ENCODE measurements at regions not wholly inside any gene's neighbourhood (a gene's known extent, or its start where the extent isn't known, plus 50 kb on each side); places are given as distances from the start of the nearest gene placed in this dataset.

DNA sequence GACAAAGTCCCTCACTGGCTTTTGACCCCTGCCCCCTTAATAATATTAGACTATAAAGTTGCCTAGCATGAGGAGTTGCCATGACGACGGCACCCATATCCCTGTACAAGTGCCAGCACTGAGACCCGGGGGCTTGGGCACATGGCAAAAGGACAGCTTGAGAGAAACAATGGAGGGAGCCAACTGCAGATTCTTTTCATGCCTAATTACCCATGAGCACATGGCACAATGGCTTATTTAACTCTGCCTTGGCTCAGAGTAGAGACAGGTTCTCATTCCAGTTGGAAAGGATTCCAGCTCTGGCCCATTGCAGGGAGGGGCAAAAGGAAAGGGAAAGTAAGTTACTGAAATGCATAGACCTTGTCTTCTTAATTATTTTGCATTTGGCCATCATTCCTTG is 261.2 kb upstream of the UBASH3B start:
- DNase-seq, result no peak

DNA sequence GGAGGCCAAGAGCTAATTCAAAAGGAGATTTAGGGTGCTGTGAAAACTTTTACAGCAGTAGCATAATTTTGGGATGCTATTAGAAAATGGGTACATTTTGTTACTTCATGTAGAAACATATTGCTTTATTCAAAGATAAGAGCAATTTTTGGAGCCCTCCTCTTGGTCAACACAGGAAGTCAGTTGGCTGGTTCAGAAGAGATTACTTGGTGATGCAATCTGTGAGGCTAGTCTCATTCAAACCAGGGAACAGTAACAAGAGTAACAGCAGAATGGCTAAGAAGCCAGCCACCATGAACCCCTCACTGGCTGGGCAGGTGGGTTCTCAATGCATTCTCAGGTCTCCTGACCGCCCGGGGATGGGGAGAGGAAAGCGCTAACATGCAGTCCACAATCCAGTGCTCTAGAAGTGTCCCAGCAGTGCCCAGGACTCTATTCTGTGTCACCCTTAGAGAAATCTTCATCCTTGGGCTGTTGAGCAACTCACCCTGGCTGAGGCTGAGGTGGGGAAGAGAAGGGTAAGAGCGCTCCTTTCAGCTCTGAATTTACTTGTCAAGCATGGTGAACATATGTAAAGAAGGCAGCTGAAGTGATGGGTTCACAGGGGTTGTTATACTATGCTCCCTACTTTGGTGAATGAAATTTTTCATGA is 262.2 kb upstream of the UBASH3B start:
- no peak for DNase-seq

DNA sequence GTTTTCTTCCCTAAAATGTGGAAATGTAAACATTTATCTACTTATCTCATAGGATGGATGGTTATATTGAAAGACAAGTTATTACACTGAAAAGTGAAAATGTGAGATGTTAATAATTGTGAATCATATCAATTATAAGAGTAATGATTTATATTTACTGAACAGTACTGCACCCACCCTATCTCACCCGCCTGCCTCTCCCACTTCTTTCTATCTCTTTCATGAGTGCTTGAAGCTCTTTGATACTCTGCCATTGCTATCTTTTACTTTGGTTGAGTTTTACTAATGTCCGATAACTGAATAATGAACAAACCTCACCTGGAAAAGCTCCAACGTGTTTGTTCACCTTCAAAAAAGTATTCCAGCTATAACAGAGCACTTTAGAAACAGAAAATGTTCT is 263.0 kb upstream of the UBASH3B start:
- DNase-seq, result no peak

DNA sequence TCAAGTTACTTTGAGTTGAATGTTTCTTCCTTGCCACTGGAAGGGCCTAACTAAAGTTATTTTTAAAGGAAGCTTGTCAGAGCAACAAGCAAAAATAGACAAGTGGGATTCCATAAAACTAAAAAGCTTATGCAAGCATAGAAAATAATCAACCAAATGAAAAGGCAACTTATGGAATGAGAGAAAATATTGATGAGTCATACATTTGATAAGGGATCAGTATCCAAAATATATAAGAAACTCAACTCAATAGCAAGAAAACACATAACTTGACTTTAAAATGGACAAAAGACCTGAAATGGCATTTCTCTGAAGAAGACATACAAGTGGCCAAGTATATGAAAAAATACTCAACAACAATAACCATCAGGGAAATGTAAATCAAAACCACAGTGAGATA is 264.5 kb upstream of the UBASH3B start:
- DNase-seq, result no peak

DNA sequence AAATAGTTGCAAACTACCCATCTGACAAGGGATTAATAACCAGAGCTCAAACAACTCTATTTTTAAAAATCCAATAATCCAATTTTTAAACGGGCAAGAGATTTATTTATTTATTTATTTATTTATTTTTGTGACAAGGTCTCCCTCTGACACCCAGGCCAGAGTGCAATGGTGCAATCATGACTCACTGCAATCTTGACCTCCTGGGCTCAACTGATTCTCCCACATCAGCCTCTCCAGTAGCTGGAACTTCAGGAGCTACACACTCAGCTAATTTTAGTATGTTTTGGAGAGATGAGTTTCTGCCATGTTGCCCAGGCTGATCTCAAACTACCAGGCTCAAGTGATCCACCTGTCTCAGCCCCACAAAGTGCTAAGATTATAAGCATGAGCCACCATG is 267.2 kb upstream of the BLID start:
- DNase-seq, result no peak

DNA sequence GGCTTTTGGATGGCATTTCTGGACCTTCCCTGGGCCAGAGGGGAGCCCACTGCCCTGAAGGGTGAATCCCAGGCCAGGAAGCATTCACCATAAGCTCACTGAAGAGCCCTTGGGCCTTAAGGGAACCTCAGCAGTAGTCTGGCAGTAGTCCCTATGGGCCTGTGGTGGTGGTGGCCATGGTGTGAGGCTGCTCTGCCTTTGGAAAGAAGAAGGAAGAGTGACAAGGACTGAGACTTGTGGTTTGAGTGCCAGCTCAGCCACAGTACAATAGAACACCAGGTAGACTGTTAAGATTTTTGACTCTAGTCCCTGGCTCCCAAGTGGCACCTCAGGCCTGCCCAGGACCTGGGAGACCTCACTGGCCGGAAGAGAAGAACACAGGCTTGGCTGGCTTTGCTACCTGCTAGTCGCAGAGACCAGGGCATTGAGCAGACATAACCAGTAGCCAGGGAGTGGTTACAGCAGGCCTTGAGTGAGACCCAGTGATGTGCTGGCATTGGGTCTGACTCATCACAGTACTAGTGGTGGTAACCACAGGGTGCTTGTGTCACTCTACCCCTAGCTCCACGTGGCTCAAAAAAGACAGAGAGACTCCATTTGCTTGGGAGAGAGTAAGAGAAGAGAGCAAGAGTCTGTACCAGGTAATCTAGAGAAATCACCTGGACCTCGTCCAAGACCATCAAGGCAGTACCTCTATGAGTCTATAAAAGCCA is 259.8 kb upstream of the BLID start:
- no peak for DNase-seq

DNA sequence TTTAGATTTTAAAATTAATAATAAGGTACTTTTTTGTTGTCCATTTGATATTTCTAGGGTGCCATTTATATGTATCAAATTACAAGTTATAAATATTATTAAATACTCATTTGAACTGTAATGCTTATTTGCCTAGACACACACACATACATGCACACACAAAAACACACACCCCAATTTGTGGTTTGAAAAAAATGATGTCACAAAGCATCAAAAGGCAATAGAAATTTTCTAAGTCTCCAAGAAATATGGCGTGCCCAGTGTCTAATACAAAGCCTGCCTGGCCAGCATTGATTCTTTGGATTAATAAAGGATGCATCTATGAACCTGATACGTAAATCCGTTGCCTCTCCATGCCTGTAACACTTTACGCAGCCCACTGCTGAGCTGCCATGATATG is 252.8 kb upstream of the BLID start:
- DNase-seq, result no peak

DNA sequence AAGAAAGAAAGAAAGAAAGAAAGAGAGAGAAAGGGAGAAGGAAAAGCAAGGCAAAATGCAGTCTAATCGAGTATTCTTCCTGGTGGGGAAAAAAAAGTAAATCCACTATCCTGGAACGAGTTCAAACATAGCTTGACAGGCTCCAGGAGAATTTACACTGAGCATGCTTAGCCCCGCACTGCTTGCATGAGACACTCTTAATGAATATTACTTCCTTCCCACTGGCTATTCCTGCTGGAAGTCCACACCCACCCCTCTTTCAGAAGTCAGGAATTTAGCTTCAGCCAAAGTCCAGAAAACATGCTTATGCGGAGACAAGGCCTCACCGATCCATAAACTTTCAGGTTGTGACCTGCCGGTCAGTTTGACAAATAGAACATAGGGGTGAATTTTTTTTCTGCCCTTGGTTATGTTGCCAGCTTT is 251.8 kb upstream of the BLID start:
- no peak for DNase-seq

DNA sequence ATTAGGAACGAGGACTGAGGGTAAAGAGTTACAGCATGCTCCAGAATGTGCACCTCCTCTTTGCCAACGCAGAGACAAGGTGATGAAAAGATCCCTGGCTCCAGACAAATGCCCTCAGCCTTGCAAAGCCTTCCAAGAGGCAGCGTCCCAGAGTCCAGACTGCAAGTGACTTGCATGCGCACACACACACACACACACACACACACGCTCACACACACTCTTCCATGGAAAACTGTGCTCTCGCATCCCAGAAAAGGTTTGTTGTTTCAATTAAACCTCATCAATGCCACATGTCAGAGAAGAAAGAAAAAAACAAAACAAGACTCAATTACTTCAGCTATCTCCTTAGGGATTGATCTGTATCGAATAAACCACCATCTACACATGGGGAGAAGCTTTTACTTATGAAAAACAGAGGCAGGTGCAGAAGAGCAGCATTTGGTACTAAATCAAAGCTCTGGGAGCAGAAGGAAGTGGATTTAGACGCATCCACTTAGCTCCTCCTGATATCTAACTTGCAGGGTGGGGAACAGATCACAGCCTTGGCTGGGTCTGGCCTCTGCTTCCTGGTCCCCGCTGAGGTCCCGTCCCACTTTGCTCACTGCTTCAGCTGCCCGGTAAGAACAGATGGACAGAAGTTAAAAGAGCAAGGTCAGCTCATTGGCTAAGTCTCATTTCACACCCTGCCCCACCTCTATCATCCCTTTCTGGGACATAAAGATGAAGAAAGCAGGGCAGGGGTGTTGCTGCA is 249.8 kb upstream of the BLID start:
- DNase-seq, result no peak

DNA sequence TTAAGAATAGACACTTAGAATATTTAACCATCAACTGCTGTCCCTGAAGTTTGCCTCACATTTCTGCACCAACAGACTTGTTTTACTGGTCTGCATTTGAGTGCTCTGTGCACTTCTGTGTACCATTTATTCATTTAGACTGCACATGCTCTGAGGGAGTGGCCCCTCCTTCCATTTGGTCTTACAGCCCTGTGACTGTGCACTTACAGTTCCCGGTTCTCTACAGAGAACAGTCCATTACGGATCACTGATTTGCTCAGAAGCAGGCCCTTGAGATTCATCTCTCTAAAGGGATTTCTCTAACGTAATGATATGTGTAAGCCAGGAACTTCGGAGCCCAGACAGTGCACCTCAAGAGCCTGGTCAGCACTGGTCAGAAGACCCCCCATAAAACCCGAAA is 247.3 kb upstream of the BLID start:
- DNase-seq, result no peak

DNA sequence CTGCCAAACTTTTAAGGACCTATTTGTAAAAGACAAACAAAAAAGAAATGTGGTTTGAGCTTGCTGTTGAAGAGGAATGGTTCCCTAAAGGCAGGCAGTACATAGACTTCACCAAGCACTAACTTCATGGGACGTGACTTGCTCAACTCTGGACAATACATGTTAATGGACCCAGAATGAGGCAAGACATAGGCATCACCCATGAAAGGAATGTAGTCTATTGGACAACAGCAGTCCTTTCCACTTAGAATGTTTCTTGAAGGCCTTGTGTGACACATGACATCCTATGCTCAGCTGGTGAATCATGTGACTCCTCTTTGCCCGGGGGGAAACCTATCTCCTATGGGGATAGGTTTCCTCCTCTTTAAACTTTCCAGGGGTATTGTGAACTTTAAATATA is 246.4 kb upstream of the BLID start:
- DNase-seq, result no peak

DNA sequence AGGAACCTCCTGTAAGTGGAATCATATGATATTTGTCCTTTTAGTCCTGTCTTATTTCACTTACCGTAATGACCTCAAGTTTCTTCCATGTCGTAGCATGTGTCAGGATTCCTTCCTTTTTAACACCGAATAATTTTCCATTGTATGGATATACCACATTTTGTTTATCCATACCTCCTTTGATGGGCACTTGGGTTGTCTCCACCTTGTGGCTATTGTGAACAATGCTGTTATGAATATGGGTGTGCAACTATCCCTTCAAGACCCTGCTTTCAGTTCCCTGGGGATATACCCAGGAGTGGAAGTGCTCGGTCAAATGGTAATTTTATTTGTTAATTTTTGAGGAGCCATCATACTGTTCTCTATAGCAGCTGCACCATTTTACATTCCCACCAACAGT is 244.9 kb upstream of the BLID start:
- no peak for DNase-seq

DNA sequence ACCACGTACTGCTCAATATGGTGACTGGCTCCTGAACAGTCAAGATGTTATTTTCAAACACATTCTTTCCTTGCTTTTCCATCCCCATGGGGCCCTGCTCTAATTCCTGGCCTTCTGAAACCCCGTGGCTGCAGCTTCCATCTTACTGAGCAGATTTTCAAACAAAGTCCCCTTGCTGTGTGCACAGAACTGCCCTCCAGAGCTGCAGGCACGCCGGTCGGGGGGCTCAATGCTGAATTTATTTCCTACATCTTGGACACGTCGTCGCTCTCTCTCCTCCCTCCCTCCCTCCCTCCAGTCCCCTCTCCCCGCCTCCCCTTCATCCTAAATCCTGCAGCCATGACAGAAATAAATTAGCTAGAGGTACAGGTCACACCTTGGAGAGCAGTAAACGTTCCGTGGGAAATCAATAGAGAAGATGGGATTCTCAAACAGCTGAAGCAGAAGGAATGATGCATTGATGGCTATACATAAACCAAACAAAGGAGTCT is 243.1 kb upstream of the BLID start:
- no peak for DNase-seq

DNA sequence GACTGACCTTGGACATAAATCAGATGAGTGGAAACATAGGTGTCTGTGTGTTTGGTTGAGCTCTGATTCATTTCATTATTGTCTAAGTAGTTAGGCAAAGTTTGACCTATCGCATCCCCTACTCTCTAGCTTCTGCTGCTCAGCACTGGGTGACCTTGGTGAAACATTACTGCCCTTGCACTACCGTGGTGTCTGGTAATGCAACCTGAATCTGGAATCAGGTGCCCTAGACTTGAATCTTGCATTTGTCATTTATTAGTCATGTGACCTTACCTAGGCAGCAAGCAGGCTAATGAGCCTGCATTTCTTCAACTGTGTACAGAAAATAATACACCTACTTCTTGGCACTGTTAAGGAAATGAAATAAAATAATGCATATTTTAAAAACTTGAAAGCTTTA is 242.3 kb upstream of the BLID start:
- no peak for DNase-seq

DNA sequence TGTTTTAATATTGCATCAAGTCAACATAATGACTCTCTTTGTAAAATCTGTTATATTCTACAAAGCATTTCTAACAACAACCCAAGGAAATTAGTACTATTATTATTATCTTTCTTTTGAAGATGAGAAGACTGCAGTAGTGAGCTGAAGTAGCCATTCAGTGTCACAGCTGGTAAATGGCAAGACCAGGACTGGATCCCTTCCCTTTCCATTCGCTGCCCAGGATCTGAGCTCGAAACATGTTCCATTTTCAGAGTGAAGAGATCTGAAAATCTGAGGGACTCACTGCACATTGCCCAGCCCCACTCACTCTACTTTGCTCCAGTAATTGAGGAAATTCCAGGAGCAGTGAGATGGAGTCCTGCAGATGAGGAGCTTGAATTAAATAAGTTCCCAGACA is 240.0 kb upstream of the BLID start:
- DNase-seq, result no peak

DNA sequence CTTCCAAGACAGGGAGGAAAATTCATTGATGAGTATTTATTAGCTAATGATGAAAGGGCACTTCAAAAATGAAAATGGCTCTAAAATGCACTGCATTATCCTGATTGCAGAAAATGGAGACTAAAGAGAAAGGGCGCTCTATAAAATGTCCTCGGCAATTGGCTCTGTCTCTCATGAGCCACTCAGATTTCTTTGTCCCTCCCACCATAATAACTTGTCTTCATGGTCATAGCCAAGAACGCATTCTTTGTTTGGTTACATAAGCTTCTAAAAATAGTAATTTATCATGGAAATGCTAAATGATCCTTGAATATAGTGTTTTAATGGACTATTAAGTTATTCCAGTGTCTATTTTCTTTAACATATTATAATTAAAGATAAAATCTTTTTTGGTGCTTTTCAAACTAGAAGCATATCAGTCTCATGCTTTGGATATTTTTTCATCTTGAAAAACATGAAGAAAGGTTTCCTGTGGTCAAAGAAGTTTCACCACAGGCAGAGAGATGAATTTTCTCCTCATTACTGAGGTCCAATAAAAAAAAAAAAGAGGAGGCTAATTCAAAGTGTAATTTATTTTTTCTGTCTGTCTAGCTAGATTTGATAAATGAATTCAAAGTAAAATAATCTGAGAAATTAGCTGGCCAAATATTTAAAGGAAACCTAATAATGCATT is 238.1 kb upstream of the BLID start:
- DNase-seq, result no peak

DNA sequence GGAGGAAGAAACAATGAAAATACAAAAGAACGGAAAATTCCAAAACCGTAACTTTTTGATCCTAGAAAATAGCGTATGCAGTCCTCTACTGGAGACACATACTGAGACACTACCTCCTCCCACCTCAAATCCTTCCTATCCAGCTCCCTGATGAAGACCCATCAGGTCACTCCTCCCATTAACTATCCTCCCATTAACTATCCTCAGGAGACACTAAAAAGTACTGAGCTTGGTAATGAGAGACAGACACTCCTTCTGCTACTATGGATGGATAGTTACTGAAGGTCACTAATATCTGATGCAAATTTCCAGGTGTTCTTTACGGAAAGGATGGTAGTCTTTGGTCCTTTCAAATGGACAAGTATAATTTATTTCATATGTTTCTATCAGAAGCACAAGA is 237.5 kb upstream of the BLID start:
- DNase-seq, result no peak

DNA sequence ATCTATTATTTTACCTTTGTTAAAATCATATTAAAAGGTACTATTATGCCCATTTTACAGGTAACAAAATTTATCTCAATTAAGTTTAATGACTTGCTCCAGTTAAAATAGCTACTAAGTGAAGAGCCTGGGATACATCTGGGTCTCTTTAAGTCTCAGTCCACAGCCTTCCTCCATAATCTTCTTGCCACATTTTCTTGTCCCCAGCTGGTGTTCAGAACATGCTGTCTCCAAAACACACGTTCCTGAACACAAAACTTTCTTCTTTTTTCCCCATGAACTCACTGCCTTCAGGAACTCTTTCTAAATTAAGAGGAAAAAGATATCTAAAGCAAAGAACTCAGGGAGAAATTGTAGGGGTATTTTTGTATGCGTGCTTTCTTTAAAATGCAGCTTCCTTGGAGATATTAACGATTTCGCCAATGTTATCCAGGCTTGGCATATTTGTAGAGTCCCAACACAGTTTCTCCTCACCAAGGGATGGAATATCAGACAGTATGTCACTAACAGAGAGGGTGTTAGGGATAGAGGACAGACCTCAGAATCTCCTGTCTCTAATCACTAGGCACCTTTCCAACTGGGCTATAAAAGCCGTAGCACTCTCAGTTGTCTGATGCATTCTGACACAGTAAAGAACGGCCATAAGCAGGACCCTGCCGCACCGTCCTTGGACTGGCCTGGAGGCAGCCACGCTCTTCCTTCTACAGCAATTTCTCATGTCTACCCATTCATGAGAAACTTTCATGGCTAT is 232.8 kb upstream of the BLID start:
- no peak for DNase-seq

DNA sequence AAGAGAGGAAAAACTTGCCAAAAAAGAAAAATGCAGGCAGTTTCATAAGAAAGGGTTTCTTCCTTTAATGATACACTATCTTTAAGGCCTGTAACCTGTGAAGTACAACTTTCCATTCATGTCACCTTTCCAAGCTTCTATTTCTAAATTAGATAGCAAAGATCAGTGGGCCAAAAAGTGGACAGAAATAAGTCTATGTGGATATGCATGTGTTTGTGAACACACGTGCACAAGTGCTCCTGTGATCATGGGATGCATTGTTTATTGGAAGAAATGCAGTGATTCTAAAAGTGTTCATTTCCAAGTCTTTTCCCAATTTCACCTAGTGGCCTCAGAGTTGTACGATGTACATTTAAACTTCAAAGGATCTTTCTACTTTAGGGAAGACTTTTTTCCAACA is 230.0 kb upstream of the BLID start:
- no peak for DNase-seq

DNA sequence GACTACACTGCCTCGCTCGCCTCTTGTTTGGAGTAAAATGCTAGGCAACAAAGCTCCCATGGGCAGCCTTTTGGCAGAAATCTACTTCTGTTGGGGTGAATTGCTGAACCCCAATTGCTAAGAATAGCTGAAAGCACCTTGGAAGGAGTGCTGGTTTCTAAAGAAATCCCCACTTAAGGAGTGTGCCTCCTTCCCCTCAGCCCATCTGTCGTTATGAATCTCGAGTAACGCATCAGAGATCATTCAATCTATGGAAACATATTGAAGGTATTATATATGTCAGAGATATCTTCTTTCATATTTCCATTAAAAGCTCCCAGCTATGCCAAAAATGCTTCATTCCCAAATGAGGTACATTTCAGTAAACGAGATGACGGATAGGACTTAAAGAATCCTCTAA is 229.6 kb upstream of the BLID start:
- no peak for DNase-seq

DNA sequence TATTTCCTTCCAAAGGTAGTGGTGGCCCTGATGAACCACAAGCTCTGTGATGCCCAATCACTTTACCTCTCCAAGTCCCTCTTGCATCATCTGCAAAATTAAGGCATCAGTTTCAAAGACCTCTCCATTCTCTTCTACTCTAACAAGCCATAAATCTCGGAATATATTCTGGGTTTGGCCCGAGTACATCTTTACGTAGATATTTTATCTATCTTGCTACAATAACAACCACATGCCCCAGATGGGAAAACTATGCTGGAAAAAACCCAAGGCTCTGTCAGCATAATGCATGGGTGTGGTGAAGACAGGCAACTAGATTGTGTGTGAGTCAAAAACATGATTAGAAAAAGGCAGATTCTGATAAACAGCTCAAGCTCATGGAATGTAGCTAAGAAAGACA is 228.2 kb upstream of the BLID start:
- DNase-seq, result no peak

DNA sequence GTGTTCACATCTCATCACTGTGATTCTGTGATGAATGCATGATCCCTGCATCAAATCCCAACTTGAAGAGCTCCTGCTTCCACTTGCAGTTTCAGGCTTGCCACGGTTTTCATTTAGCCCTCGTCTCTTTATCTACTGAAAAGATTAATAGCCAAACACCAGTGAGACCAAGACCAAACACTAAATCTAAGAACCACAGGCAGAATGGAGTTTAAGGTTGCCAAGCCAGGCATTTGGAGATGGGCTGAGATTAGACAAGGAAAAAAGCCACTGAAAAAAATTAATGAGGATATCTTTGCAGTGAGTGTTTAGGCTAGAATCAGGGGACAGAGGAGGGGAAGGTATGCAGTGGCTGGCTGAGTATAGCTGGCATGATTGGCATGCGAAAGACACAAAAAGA is 227.2 kb upstream of the BLID start:
- DNase-seq, result no peak
